GM23248 (cell line): ENCODE measurements at regions not wholly inside any gene's neighbourhood (a gene's known extent, or its start where the extent isn't known, plus 50 kb on each side); places are given as distances from the start of the nearest gene placed in this dataset.

Experiments
- DNase-seq: peaks from one replicate; pipeline ENCODE4 v3.0.0-alpha.2; 2015
- H2AFZ ChIP-seq: fragments of 200-600 bp; sonication (generic); 2 replicates; pipeline ENCODE4 v1.6.1; 2016; ENCODE audit warnings: antibody characterized with exemption
- H3F3A ChIP-seq: fragments of 200-600 bp; sonication (generic); 2 replicates; pipeline ENCODE4 v1.6.1; 2016; ENCODE audit warnings: mild to moderate bottlenecking, antibody characterized with exemption, mixed run types; ENCODE audit not compliant: insufficient read depth
- H3K27ac ChIP-seq: fragments of 200-600 bp; sonication (generic); 2 replicates; pipeline ENCODE4 v1.5.1; 2016; ENCODE audit warnings: mild to moderate bottlenecking
- H3K27me3 ChIP-seq: fragments of 200-600 bp; sonication (generic); replicated peaks from 2 replicates; pipeline ENCODE4 v1.6.1; 2016; ENCODE audit warnings: mild to moderate bottlenecking; ENCODE audit not compliant: insufficient read depth
- H3K36me3 ChIP-seq: fragments of 200-600 bp; sonication (generic); 2 replicates; pipeline ENCODE4 v1.6.1; 2016; ENCODE audit warnings: low read depth, mild to moderate bottlenecking
- H3K4me1 ChIP-seq: fragments of 200-600 bp; sonication (generic); 2 replicates; pipeline ENCODE4 v1.6.1; 2016; ENCODE audit warnings: mild to moderate bottlenecking; ENCODE audit not compliant: insufficient read depth
- H3K4me2 ChIP-seq: fragments of 200-600 bp; sonication (generic); one replicate; pipeline ENCODE4 v1.6.1; 2016; ENCODE audit warnings: mild to moderate bottlenecking; ENCODE audit not compliant: unreplicated experiment
- H3K4me3 ChIP-seq: fragments of 200-600 bp; sonication (generic); 2 replicates; pipeline ENCODE4 v1.5.1; 2016; ENCODE audit warnings: mild to moderate bottlenecking
- H3K79me2 ChIP-seq: fragments of 200-600 bp; sonication (generic); 2 replicates; pipeline ENCODE4 v1.6.1; 2016; ENCODE audit warnings: mild to moderate bottlenecking; ENCODE audit not compliant: insufficient read depth
- H3K9ac ChIP-seq: fragments of 200-600 bp; sonication (generic); 2 replicates; pipeline ENCODE4 v1.6.1; 2016; ENCODE audit warnings: mild to moderate bottlenecking
- H3K9me2 ChIP-seq: fragments of 200-600 bp; sonication (generic); 2 replicates; pipeline ENCODE4 v1.6.1; 2016; ENCODE audit warnings: mixed run types, mild to moderate bottlenecking, moderate library complexity; ENCODE audit not compliant: insufficient read depth
- H3K9me3 ChIP-seq: fragments of 200-600 bp; sonication (generic); one replicate; pipeline ENCODE4 v1.6.1; 2017; ENCODE audit warnings: low read depth
- H4K20me1 ChIP-seq: fragments of 200-600 bp; sonication (generic); 2 replicates; pipeline ENCODE4 v1.6.0; 2016; ENCODE audit not compliant: insufficient read depth
- EZH2 ChIP-seq: fragments of 200-600 bp; sonication (generic); IDR thresholded peaks from 2 replicates; pipeline ENCODE4 v1.6.1; 2018; ENCODE audit warnings: antibody characterized with exemption, mild to moderate bottlenecking; ENCODE audit not compliant: insufficient read depth, poor library complexity, severe bottlenecking
- EZH2phosphoT487 ChIP-seq: fragments of 200-600 bp; sonication (generic); IDR thresholded peaks from 2 replicates; pipeline ENCODE4 v1.6.1; 2018; ENCODE audit warnings: antibody characterized with exemption, moderate library complexity, mild to moderate bottlenecking, low read depth; ENCODE audit not compliant: insufficient read depth
- WGBS, 2 experiments: methylation state at CpG; one replicate each; pipeline ENCODE4 v1.1.6; 2015 to 2017; ENCODE audit warnings: low lambda C conversion rate in 2 of 2, low coverage in 1 of 2; ENCODE audit errors: missing lambda C conversion rate in 2 of 2; 5-methylcytosine and 5-hydroxymethylcytosine counted together
- in situ Hi-C: fragments of 300-500 bp; cut with MboI; formaldehyde crosslinking; loops from 2 replicates; pipeline ENCODE4 v1.15.0; 2020

DNA sequence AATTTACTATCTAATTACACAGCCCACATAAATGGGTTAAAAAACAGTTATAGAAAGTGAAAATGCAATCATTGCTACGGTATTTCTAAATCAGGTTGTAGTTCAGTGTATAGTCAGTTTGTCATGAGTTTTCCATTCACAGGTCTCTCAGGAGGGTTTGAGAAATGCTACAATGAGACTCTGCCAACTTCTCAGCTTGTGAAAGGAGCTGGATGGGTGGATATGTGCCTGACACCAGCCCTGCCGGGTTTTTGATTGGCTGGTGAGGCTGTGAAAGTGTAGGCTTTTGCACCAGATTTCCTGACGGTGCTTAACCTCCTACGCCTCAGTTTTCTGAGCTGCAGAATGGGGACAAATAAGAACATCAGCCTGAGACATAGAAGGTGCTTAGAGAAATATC is 102.6 kb upstream of the SMIM21 start:
- Histone ChIP-seq H3K4me1 (no peaks in the 10 kb centered on the region), H3K4me3 (no peak overlapping the region), H3K27ac (no peak overlapping the region), H3K36me3 (no peaks in the 10 kb centered on the region), H3K4me2 (no peak overlapping the region), H2AFZ (no peak overlapping the region), H3K9me2 (no peaks in the 10 kb centered on the region), H3K27me3 (no peaks in the 10 kb centered on the region), H4K20me1 (no peaks in the 10 kb centered on the region), H3K9me3 (no peaks in the 10 kb centered on the region), H3F3A (no peaks in the 10 kb centered on the region), H3K9ac (no peak overlapping the region), H3K79me2 (no peaks in the 10 kb centered on the region)
- no peak for TF ChIP-seq EZH2
- no peak for DNase-seq
- WGBS, 2 experiments: 61 to 64% methylated on average over 4 of the region's 4 CpGs
- in situ Hi-C loops: no loop called here

DNA sequence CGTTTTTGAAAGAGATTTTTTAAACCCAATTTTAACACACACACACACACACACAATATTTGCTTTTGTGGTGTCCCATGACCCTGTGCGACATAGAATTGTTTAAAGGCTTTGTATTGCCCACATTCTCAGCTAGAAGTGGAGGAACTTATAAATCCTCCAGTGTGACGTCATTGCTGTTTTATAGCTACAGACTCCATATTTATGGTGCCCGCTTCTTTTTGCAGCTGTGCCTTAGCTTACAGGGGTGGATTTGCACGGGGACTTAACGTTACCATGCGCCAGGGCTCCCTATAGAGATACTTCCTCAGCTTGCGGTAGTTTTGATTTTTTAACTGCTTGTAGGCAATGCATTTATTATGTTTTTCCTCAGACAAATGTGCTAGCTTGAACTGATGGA is 101.9 kb upstream of the SMIM21 start:
- Histone ChIP-seq H3K79me2 (no peaks in the 10 kb centered on the region), H3K9me3 (no peaks in the 10 kb centered on the region), H4K20me1 (no peaks in the 10 kb centered on the region), H3K27ac (no peak overlapping the region), H3K9me2 (no peaks in the 10 kb centered on the region), H3K36me3 (no peaks in the 10 kb centered on the region), H3K9ac (no peak overlapping the region), H2AFZ (no peak overlapping the region), H3K27me3 (no peaks in the 10 kb centered on the region), H3F3A (no peaks in the 10 kb centered on the region), H3K4me3 (no peak overlapping the region), H3K4me2 (no peak overlapping the region), H3K4me1 (no peaks in the 10 kb centered on the region)
- in situ Hi-C loops: no loop called here
- no peak for DNase-seq
- WGBS, 2 experiments: 76% methylated on average over 8 of the region's 8 CpGs
- no peak for TF ChIP-seq EZH2
- no peak for TF ChIP-seq EZH2phosphoT487

DNA sequence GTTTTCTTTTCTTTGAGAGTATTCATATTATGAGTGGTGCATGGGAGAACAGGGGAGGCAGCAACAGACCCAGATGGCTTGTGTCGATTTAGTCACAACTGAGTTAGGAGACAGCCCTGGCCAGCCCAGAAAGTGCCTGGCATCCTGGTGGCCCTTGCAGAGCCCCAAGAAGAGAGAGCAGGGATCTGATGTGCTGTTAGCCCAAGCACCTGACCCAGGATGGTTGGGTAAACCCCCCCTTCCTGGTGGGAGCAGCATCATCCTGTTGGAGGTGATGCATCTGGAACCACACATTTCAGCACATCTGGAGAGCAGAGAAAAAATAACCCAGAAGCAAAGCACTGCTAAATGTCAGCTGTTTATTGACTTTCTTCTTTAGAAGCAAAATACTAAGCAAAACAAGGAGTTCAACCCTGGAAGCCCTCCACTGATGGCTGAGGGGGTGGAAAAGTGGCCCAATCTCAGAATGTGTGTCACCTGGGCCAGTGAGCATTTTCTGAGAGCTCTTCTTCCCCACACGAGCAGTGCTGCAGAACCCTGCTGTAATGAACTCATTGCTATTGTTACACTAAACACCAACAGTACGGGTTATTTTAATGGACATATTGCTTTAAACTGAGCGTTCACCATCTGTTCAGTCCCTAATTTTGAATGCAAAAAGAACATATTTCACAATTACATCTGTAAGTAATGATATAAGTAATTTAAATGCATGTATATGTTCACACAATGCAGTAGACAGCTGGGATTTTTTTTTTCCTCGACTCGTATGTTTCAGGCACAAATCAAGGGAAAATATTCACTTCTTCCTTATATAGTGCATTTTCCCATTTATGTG is 100.6 kb upstream of the SMIM21 start:
- H3K9me2 ChIP-seq: no peaks in the 10 kb centered on the region
- WGBS, 2 experiments: 74 to 79% methylated on average over 6 of the region's 6 CpGs
- H3K9me3 ChIP-seq: no peaks in the 10 kb centered on the region
- no peaks in the 10 kb centered on the region for H3K79me2 ChIP-seq
- H3K36me3 ChIP-seq: no peaks in the 10 kb centered on the region
- no peak for DNase-seq
- H3K4me2 ChIP-seq: no peak overlapping the region
- H3F3A ChIP-seq: no peaks in the 10 kb centered on the region
- TF ChIP-seq EZH2phosphoT487 (no peak), EZH2 (no peak)
- H4K20me1 ChIP-seq: no peaks in the 10 kb centered on the region
- no peak overlapping the region for H2AFZ ChIP-seq
- no peaks in the 10 kb centered on the region for H3K4me1 ChIP-seq
- in situ Hi-C loops: no loop called here
- H3K9ac ChIP-seq: no peak overlapping the region
- no peak overlapping the region for H3K4me3 ChIP-seq
- H3K27me3 ChIP-seq: no peaks in the 10 kb centered on the region
- no peak overlapping the region for H3K27ac ChIP-seq

DNA sequence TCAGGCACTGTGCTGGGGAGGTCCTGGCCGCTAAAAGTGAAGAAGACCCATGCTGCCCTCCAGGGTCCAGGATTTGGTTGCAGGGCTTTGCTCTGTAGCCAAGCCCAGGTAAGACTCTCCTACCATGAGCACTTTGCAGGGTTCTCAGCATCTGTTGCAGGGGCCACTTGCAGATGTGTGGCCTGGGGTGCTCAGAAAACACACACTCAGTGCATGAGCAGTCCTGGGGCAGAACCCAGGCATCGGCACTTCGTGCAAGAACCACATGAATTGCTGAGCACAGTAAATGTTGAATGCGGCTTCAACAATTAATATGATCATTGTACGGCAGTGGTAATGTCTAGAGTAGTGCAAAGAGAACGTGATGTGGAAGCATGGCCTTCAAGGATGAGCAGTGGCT is 98.5 kb upstream of the SMIM21 start:
- Histone ChIP-seq H4K20me1 (no peaks in the 10 kb centered on the region), H3K9me3 (no peaks in the 10 kb centered on the region), H3K27me3 (no peaks in the 10 kb centered on the region), H3K4me1 (no peaks in the 10 kb centered on the region), H3K9ac (no peak overlapping the region), H3K4me3 (no peak overlapping the region), H3K79me2 (no peaks in the 10 kb centered on the region), H3F3A (no peaks in the 10 kb centered on the region), H2AFZ (no peak overlapping the region), H3K9me2 (no peaks in the 10 kb centered on the region), H3K4me2 (no peak overlapping the region), H3K36me3 (no peaks in the 10 kb centered on the region), H3K27ac (no peak overlapping the region)
- 83 to 94% methylated on average over 6 of the region's 6 CpGs for WGBS, 2 experiments
- in situ Hi-C loops: no loop called here
- no peak for TF ChIP-seq EZH2
- no peak for TF ChIP-seq EZH2phosphoT487
- no peak for DNase-seq

DNA sequence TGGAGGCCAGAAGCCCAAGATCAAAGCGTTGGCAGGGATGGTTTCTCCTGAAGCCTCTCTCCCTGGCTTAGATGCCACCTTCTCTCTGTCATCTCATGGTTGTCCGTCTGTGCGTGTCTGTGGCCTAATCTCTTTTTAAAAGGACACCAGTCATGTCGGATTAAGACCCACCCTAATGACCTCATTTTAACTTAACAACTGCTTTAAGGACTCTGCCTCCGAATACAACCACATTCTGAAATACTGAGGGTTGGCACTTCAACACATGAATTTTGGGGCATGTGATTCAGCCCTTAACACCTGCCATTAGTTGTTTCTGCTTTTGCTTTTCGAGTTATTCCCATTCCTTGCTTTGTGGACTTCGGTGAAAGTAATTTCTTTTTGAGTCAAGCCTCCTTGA is 97.8 kb upstream of the SMIM21 start:
- no peak for TF ChIP-seq EZH2
- TF ChIP-seq EZH2phosphoT487: no peak
- Histone ChIP-seq H3K27me3 (no peaks in the 10 kb centered on the region), H3K79me2 (no peaks in the 10 kb centered on the region), H4K20me1 (no peaks in the 10 kb centered on the region), H3K9me3 (no peaks in the 10 kb centered on the region), H3K4me1 (no peaks in the 10 kb centered on the region), H2AFZ (no peak overlapping the region), H3K27ac (no peak overlapping the region), H3K4me3 (no peak overlapping the region), H3K9ac (no peak overlapping the region), H3K36me3 (no peaks in the 10 kb centered on the region), H3F3A (no peaks in the 10 kb centered on the region), H3K4me2 (no peak overlapping the region), H3K9me2 (no peaks in the 10 kb centered on the region)
- 72 to 74% methylated on average over 7 of the region's 7 CpGs for WGBS, 2 experiments
- no peak for DNase-seq
- in situ Hi-C loops: no loop called here
